ENCODE measurements at regions not wholly inside any gene's neighbourhood (a gene's known extent, or its start where the extent isn't known, plus 50 kb on each side); places are given as distances from the start of the nearest gene placed in this dataset.

DNA sequence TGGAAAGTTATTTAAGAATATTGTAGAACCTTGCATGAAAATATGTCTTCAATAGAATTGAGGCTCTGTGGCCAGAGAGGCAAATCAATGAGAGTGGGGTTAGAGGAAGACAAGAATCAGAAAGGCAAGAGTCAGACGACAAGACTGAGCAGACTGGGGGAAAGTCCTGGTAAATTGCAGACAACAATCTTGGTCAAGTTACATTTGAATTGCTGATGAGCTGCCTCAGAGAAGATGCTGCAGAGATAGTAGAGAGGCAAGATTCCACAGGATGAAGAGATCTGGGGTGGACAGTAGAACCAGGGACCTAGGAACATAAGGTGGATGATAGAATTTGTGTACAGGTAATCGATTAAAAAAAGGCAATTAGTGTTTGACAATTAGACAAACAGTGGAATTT, 133.8 kb downstream of the RXFP2 start:
- TF ChIP-seq, protein P1, sequence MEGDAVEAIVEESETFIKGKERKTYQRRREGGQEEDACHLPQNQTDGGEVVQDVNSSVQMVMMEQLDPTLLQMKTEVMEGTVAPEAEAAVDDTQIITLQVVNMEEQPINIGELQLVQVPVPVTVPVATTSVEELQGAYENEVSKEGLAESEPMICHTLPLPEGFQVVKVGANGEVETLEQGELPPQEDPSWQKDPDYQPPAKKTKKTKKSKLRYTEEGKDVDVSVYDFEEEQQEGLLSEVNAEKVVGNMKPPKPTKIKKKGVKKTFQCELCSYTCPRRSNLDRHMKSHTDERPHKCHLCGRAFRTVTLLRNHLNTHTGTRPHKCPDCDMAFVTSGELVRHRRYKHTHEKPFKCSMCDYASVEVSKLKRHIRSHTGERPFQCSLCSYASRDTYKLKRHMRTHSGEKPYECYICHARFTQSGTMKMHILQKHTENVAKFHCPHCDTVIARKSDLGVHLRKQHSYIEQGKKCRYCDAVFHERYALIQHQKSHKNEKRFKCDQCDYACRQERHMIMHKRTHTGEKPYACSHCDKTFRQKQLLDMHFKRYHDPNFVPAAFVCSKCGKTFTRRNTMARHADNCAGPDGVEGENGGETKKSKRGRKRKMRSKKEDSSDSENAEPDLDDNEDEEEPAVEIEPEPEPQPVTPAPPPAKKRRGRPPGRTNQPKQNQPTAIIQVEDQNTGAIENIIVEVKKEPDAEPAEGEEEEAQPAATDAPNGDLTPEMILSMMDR (conservative IDR thresholded peaks at IDR 0.05 in 1 of 2, IDR thresholded peaks at IDR 0.05 in 1 of 2; ENCODE audit: extremely low read depth in 1 of 2, insufficient read depth in 1 of 2, low read depth in 1 of 2, low read length in 2 of 2): no peak
- TF ChIP-seq EZH2 (IDR thresholded peaks at IDR 0.05; ENCODE audit: borderline replicate concordance, low read length): no peak

All from mammary epithelial cell (primary cell).